Right lobe of liver (tissue), 4 donors: ENCODE measurements at regions not wholly inside any gene's neighbourhood (a gene's known extent, or its start where the extent isn't known, plus 50 kb on each side); places are given as distances from the start of the nearest gene placed in this dataset.

ENCODE experiments used
- CTCF ChIP-seq, 4 donors: fragments of 200-600 bp in 3 of 4; fragments of 450-650 bp in 1 of 4; IDR thresholded peaks; one replicate each; pipeline versions ENCODE4 v1.5.1 to v1.8.0; 2016 to 2022; ENCODE audit warnings: antibody characterized with exemption in 4 of 4, mild to moderate bottlenecking in 2 of 4
- POLR2A ChIP-seq: fragments of 450-650 bp; IDR thresholded peaks from one replicate; pipeline ENCODE4 v1.6.1; 2017; ENCODE audit warnings: antibody characterized with exemption, mild to moderate bottlenecking
- donor health status: DM: no; HTN: no; CAD: no.
- donor health status: DM: no; HTN: no; CAD: no.
- donor health status: DM: no; HTN: yes; CAD: no.

- TF ChIP-seq CTCF (IDR thresholded peaks at IDR 0.05) = no peak
- no peak for TF ChIP-seq POLR2A
Observed at GRCh38 chr10:6803427-6803783, 223.3 kb upstream of the PRKCQ start.
